PC-9 (cell line): ENCODE measurements at regions not wholly inside any gene's neighbourhood (a gene's known extent, or its start where the extent isn't known, plus 50 kb on each side); places are given as distances from the start of the nearest gene placed in this dataset.

Experiments
- BruUV-seq: library from RNA; stranded (reverse); fragments of 400-500 nt; replicated peaks from 2 replicates; lab custom pipeline; 2021; lab: Mats Ljungman, UMichigan
- CTCF ChIA-PET: fragments of 300-600 bp; sonication (Branson Sonifier 250); formaldehyde crosslinking; loops from one replicate; lab custom pipeline; 2022; ENCODE audit warnings: antibody characterized with exemption; lab: Charles Lee
- POLR2A ChIA-PET: fragments of 300-600 bp; sonication (Branson Sonifier 250); formaldehyde crosslinking; loops from one replicate; lab custom pipeline; 2022; ENCODE audit warnings: antibody characterized with exemption; ENCODE audit not compliant: unreplicated experiment; lab: Charles Lee
- DNase-seq, 2 experiments: peaks; one replicate each; pipeline versions ENCODE4 v3.0.0 to v3.0.0-alpha.2; 2015 to 2022; ENCODE audit warnings: mixed read lengths in 1 of 2
- H2AFZ ChIP-seq: fragments of 200-600 bp; sonication (generic); 2 replicates; pipeline ENCODE4 v1.8.1; 2017; ENCODE audit warnings: antibody characterized with exemption
- H3F3A ChIP-seq: fragments of 200-600 bp; sonication (generic); 2 replicates; pipeline ENCODE4 v1.8.1; 2017; ENCODE audit warnings: antibody characterized with exemption, mild to moderate bottlenecking, low read depth; ENCODE audit not compliant: insufficient read depth
- H3K27ac ChIP-seq: fragments of 200-600 bp; sonication (generic); 2 replicates; pipeline ENCODE4 v1.6.1; 2016; ENCODE audit warnings: mixed run types
- H3K27me3 ChIP-seq: fragments of 200-600 bp; sonication (generic); 2 replicates; pipeline ENCODE4 v1.6.1; 2016; ENCODE audit warnings: low read depth, mixed run types; ENCODE audit not compliant: insufficient read depth
- H3K36me3 ChIP-seq: fragments of 200-600 bp; sonication (generic); 2 replicates; pipeline ENCODE4 v1.6.1; 2016; ENCODE audit warnings: low read depth, mixed run types
- H3K4me1 ChIP-seq: fragments of 200-600 bp; sonication (generic); replicated peaks from 2 replicates; pipeline ENCODE4 v1.6.1; 2016; ENCODE audit warnings: mixed run types; ENCODE audit not compliant: insufficient read depth
- H3K4me2 ChIP-seq: fragments of 200-600 bp; sonication (generic); 2 replicates; pipeline ENCODE4 v1.6.1; 2017; ENCODE audit warnings: mixed run types
- H3K4me3 ChIP-seq: fragments of 200-600 bp; sonication (generic); 2 replicates; pipeline ENCODE4 v1.6.1; 2016; ENCODE audit warnings: mixed run types
- H3K79me2 ChIP-seq: fragments of 200-600 bp; sonication (generic); 2 replicates; pipeline ENCODE4 v1.6.1; 2017; ENCODE audit warnings: low read depth, mixed run types
- H3K9me2 ChIP-seq: fragments of 200-600 bp; sonication (generic); 2 replicates; pipeline ENCODE4 v1.8.1; 2017; ENCODE audit warnings: mild to moderate bottlenecking; ENCODE audit not compliant: insufficient read depth
- H3K9me3 ChIP-seq: fragments of 200-600 bp; sonication (generic); 2 replicates; pipeline ENCODE4 v1.8.1; 2016; ENCODE audit warnings: low read depth; ENCODE audit not compliant: insufficient read depth
- H4K20me1 ChIP-seq: fragments of 200-600 bp; sonication (generic); 2 replicates; pipeline ENCODE4 v1.8.1; 2017; ENCODE audit not compliant: insufficient read depth
- CTCF ChIP-seq: fragments of 200-600 bp; sonication (generic); conservative IDR thresholded peaks from 2 replicates; pipeline ENCODE4 v1.6.1; 2017; ENCODE audit warnings: mixed run types, antibody characterized with exemption, mild to moderate bottlenecking, moderate library complexity
- EZH2 ChIP-seq: fragments of 200-600 bp; sonication (generic); IDR thresholded peaks from 2 replicates; pipeline ENCODE4 v1.8.0; 2017; ENCODE audit warnings: antibody characterized with exemption, low read depth
- intact Hi-C: fragments of 100-400 bp; cut with micrococcal nuclease; formaldehyde crosslinking; loops from one replicate; pipeline ENCODE4 v1.10.0; 2022; ENCODE audit not compliant: unreplicated experiment

- intact Hi-C loops: no loop called here
- CTCF ChIA-PET: no interaction called here
- POLR2A ChIA-PET: no interaction called here
- Histone ChIP-seq H4K20me1 (no peaks in the 10 kb centered on the region), H3K4me2 (no peak overlapping the region), H3K4me3 (no peak overlapping the region), H2AFZ (no peak overlapping the region), H3K9me2 (no peaks in the 10 kb centered on the region), H3K27ac (no peak overlapping the region), H3K9me3 (no peaks in the 10 kb centered on the region), H3F3A (no peaks in the 10 kb centered on the region), H3K4me1 (no peaks in the 10 kb centered on the region), H3K27me3 (no peaks in the 10 kb centered on the region), H3K79me2 (no peaks in the 10 kb centered on the region), H3K36me3 (no peaks in the 10 kb centered on the region)
- no TSS peak for BruUV-seq
- TF ChIP-seq EZH2 (no peak), CTCF (no peak)
- DNase-seq: no peak
These were observed 77.2 kb upstream of the OBI1 start for GRCh38 chr13:78736142-78736541.

- Histone ChIP-seq H3K9me2 (no peaks in the 10 kb centered on the region), H3K4me2 (no peak overlapping the region), H3F3A (no peaks in the 10 kb centered on the region), H2AFZ (no peak overlapping the region), H3K36me3 (no peaks in the 10 kb centered on the region), H3K27ac (no peak overlapping the region), H3K4me3 (no peak overlapping the region), H3K27me3 (no peaks in the 10 kb centered on the region), H3K9me3 (no peaks in the 10 kb centered on the region), H3K79me2 (no peaks in the 10 kb centered on the region), H4K20me1 (no peaks in the 10 kb centered on the region), H3K4me1 (no peaks in the 10 kb centered on the region)
- TF ChIP-seq CTCF: no peak
- TF ChIP-seq EZH2: no peak
- CTCF ChIA-PET: no interaction called here
- POLR2A ChIA-PET: no interaction called here
- BruUV-seq: no TSS peak
- no peak for DNase-seq
- intact Hi-C loops: no loop called here
These were observed 73.6 kb upstream of the OBI1 start for GRCh38 chr13:78732445-78733017.

- Histone ChIP-seq H3K36me3 (no peaks in the 10 kb centered on the region), H3K4me1 (no peaks in the 10 kb centered on the region), H3K27ac (no peak overlapping the region), H3K4me2 (no peak overlapping the region), H3K9me3 (no peaks in the 10 kb centered on the region), H3K9me2 (no peaks in the 10 kb centered on the region), H2AFZ (no peak overlapping the region), H4K20me1 (no peaks in the 10 kb centered on the region), H3F3A (no peaks in the 10 kb centered on the region), H3K27me3 (no peaks in the 10 kb centered on the region), H3K4me3 (no peak overlapping the region), H3K79me2 (no peaks in the 10 kb centered on the region)
- TF ChIP-seq CTCF (no peak), EZH2 (no peak)
- ChIA-PET POLR2A (no interaction called here), CTCF (no interaction called here)
- no TSS peak for BruUV-seq
- no peak for DNase-seq
- intact Hi-C loops: no loop called here
These were observed 63.7 kb upstream of the OBI1 start for GRCh38 chr13:78722700-78723099.
